CD4-positive, alpha-beta T cell treated with Interleukin-15 for 1 hour (primary cell): ENCODE measurements at regions not wholly inside any gene's neighbourhood (a gene's known extent, or its start where the extent isn't known, plus 50 kb on each side); places are given as distances from the start of the nearest gene placed in this dataset.
"Not testable (repeated sequence)": the region's sequence is repeated elsewhere in the genome, so short reads cannot be mapped to it uniquely, and the experiment has no call there.

ENCODE experiments used
- DNase-seq: peaks from one replicate; pipeline ENCODE4 v3.0.0-alpha.2; 2020

- DNase-seq, result no peak
These were observed 101.2 kb upstream of the SEC11C start for GRCh38 chr18:59038295-59039039.

- DNase-seq, result not testable (repeated sequence)
These were observed 100.7 kb upstream of the SEC11C start for GRCh38 chr18:59039040-59039320.

DNA sequence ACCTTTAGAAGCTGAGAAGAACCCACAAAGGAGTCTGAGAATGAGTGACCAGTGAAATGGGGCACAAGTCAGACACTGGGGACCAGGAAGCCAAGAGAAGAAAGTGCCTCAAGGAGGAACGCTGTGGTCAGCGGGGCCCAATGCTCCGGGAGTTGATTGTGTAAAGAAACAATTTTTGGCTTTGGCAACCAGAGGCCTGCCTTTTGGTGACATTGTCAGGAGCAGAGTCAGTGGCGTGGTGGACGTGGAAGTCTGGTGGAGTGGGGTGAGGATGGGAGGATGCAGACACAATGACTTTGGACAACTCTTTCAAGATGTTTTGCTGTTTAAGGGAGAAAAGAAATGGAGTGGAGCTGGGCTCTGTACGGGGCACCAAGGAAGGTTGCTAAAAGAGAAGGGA lies 100.2 kb upstream of the SEC11C start:
- no peak for DNase-seq

DNA sequence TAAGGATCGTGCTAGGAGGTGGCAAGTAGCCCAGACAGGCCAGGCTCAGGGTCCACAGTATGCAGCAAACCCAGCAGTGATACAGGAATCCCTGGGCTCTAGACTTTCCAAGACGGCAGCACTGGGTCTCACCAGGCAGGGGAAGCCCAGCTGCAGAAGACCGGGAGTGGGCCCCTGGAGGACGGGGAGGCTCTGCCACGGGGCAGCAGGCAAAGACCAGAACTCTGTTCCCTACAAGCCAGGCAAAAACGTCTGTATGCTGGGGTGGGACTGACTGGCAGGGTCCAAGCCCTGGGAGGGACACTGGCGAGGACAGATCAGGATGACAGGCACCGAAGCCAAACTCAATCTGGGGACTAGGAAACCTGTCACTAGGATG lies 98.9 kb upstream of the SEC11C start:
- DNase-seq, result no peak

DNA sequence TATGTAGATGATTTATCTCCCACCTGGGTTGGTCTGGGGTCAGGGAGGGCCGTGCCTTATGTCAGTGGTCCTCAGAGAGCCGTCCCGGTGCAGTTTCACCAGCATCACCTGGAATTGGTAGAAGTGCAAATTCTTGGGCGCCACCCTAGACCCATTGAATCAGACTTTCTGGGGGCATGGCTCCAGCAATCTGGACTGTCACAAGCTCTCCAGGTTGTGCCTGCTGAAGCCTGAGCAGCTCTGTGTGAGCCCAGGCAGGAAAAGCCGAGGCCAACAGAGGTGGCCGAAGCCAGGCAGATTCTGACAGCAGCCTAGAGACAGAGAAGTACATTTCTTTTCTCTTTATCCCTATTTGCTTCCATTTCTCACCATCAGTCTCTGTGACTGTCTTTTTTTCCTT lies 98.4 kb upstream of the SEC11C start:
- no peak for DNase-seq

DNA sequence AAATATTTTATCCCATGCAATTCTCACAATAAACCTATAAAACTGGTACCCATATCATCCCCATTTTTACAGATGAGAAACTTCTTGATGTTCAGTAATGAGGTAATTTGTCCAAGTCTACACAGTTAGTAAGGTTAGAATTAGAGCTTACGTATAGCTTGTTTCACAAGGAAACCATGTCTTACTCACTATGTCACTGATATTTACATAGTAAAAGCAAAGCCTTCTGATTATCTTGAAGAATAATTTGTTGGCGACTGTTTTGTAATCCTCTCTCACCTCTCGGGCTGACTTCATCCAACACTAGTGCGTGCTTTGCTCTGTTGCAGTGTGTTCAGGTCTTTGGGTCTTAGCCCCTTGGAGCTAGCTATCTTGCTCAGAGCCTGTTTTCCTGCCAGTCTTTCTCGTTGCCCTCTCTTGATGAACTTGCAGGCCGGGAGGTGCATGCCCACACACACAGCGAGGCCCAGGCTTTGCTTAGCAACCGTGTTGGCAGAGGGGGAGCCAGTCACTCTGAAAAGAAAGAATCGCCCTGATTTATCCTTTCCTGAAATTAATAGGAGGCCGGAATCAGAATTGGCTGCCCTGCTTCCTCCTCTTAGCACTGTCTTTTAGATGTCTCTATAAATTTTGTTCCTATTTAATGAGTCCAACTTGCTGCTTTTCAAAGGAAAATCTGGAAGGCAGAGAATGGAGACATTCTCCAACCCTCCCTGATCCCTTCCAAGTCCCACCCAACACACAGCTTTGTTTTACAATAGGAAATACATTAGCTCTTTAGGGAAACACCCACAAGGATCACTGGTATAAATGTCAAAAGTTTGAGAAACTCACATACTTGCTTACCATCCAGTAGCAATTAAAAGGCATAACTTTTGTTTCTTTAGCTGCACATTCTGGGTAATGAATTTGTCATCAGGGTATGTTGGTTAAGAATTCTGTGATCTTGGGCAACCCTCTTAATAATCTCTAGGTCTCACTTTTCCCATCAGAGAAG lies 97.6 kb upstream of the SEC11C start:
- DNase-seq, result no peak

DNA sequence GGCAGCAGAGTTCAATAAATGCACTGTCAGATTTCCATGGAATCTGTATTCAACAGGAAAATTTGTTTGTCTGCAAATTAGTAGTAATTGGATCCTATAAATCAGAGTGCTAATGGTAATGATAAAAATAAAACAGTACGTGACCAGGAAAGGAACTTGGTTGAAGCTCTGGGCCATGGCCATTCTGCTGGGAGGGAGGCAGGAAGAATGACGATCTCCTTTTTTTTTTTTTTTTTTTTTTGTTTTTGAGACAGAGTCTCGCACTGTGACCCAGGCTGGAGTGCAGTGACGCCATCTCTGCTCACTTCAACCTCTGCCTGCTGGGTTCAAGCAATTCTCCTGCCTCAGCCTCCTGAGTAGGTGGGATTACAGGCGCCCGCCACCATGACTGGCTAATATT lies 94.8 kb upstream of the SEC11C start:
- DNase-seq, result no peak

GRCh38 chr18:59047321-59048047 lies 92.2 kb upstream of the SEC11C start:
- no peak for DNase-seq

DNA sequence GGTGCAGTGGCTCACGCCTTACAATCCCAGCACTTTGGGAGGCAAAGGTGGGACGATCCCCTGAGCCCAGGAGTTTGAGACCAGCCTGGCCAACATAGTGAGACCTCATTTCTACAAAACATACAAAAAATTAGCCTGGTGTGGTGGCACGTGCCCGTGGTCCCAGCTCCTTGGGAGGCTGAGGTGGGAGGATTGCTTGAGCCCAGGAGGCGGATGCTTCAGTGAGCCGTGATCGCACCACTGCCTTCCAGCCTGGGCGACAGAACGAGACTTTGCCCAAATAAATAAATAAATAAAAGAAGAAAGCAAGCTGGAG lies 91.7 kb upstream of the SEC11C start:
- DNase-seq, result no peak

DNA sequence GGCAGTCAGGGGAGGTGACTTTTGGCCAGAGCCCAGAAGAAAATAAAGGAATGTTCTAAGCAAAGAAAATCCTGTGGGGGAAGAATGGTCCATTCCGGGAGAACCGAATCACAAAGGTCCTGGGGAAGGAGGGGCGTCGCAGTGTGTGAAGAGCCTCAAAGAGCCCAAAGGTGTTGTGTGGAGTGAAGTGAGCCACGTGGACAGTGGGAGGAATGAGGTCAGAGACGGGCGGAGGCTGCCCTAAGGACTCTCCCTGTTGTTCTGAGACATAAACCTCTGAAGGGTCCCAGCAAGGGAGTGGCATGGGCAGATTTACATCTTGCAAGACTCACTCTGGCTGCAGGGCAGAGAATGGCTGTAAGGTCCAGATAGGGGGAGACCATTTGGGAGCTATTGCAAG lies 91.3 kb upstream of the SEC11C start:
- no peak for DNase-seq

DNA sequence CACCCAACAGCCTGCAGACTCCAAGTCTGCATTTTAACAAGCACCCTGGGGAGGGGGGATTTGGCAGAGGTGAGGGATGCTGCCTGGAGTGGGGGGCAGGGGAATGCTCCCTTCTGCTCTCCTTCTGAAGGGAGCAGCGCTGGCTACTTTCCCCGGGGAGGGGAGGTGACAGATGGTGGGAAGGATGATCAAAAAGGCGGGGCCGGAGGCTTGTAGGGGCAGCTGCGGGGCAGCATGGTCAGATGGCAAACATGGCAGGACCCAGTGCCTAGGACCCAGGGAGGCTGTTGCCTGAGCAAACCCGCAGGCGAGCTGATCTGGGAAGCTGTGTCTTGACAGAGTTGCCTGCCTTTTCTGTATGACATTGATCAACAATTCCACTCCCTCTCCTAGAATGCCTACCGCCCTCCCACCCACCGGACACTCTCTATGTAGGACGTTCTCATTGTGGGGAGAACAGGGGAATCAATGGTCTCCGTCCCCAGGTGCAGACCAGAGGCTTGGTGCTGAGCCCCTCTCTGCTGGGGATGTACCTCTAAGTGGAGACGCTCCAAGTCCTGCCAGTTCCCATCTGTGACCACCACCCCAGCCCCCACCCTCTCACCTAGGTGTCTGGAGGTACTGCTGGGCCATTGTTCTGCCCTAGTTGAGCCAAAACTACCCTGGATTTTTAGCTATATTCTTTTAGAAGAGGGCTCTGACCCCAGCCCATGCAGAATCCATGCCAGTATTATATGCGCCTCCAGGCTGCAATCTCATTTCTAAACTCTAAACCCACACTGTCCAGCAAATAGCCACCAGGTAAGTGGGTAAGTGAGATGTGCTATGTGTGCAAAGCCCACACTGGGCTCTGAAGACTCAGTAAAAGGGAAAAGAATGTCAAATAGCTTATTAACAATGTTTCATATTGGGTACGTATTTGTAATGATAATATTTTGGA lies 89.7 kb upstream of the SEC11C start:
- no peak for DNase-seq

- no peak for DNase-seq
These were observed 89.0 kb upstream of the SEC11C start for GRCh38 chr18:59050661-59051057.

GRCh38 chr18:59051470-59052165 lies 88.1 kb upstream of the SEC11C start:
- no peak for DNase-seq

GRCh38 chr18:59052965-59053820 lies 86.5 kb upstream of the SEC11C start:
- DNase-seq, result no peak

DNA sequence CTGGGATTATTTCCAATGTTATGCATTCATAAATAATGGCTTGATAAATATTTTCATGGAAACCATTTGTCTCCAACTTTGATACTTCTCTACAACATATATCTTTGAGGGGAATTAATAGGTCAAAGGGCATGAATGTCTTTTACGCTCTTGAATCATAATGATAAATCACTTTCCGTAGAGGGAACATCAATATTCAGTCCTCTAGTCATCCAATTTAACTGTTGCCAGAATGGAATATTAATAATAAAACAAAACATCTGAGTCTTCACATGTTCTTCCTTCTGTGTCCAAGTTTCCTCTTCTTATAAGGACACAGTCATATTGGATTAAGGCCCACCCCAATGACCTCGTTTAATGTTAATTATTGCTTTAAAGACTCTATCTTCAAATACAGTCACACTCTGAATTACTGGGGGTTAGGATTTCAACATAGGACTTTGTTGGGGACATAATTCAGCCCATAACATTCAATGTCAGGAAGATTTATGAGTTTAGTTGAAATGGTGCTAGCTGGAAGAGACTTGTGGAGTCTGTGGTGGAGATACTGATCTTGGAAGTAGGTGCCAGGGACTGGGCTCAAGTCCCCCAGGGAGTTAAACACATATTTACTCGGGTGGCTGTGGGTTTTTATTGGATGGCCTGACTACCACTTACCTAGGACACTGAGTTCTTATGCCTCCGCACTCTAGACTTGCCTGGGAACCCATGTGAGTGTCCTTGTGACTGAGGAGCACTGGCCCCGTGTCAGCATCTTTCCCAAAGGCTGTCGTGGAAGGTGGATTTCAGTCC lies 85.0 kb upstream of the SEC11C start:
- DNase-seq, result no peak

- no peak for DNase-seq
These were observed 84.2 kb upstream of the SEC11C start for GRCh38 chr18:59055345-59056032.

DNA sequence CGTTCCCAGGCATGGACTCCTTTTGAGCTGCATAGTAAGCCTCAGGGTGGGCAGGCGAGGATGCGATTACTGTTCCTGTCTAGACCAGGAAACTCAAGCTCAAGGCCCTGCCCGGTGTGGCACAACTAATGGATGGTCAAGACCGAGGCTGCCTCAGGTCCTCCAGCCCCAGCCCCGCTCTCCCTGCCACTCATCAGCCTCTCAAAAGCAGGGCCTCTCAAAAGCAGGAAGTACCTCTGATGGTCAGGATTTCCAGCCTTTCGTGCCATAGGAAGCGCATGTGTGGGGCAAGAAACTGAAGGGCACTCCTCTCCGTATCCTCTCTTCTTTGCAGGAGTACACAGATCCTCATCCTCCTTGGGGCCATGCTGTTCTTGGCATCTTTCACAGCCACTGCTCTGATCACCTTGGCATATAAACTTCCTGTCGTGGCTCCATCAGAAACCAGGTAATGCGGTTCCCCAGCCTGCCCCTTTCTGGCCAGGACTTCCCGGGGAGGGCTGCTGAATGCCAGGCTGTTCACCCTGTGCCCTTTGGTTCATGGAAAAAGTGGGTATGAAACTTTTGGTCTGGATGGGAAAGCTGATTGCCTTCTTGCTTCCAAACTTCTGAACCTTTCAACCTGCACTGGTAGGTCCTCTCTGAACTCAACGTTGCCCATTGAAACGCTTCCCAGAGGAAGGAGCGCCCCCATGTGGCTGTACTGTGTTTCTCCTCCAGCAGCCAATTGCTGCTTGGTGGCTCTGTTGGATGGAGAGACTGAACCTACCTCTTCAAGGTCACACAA lies 82.8 kb upstream of the SEC11C start:
- DNase-seq, result peak; percentile 64

DNA sequence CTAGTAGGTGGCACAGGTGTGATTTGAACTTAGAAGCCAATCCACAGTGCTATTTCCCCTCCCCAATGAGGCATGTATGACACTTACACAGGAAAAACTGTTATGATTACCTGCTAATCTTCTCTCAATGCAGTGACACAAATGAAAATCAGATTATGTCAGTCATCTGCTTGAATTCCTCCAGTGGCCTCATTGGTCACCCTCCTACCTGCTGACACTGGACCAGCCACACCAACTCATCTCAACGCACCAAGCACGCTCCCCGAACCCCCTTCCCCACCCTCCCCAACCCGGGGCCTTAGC lies 82.2 kb upstream of the SEC11C start:
- no peak for DNase-seq

- no peak for DNase-seq
These were observed 81.7 kb upstream of the SEC11C start for GRCh38 chr18:59057969-59058368.
